Adrenal gland (tissue), 9 donors: ENCODE measurements at regions not wholly inside any gene's neighbourhood (a gene's known extent, or its start where the extent isn't known, plus 50 kb on each side); places are given as distances from the start of the nearest gene placed in this dataset.
A peak's percentile ranks its signal among the peaks of the same experiment; 100 is the strongest.
"Not testable (repeated sequence)": the region's sequence is repeated elsewhere in the genome, so short reads cannot be mapped to it uniquely, and the experiment has no call there.

Experiments used
- DNase-seq, 7 donors: peaks; one replicate each; pipeline ENCODE4 v3.0.0-alpha.2; 2019 to 2020
- H3K27ac ChIP-seq, 5 donors: fragments of 200-600 bp; sonication (generic) in 4 of 5; 1 replicate in 3 of 5; 2 replicates in 2 of 5; pipeline versions ENCODE4 v1.5.1 to v1.8.0; 2016 to 2020; ENCODE audit warnings: mild to moderate bottlenecking in 1 of 5
- H3K27me3 ChIP-seq: fragments of 200-600 bp; 2 replicates; pipeline ENCODE4 v1.8.0; 2021
- H3K36me3 ChIP-seq, 2 donors: fragments of 200-600 bp; replicated peaks in 1 of 2; 1 replicate in 1 of 2; 2 replicates in 1 of 2; pipeline versions ENCODE4 v1.5.1 to v1.8.0; 2018 to 2022
- H3K4me1 ChIP-seq, 2 donors: fragments of 200-600 bp; replicated peaks in 1 of 2; 1 replicate in 1 of 2; 2 replicates in 1 of 2; pipeline versions ENCODE4 v1.5.1 to v1.8.0; 2018 to 2021
- H3K4me3 ChIP-seq, 4 donors: fragments of 200-600 bp; sonication (generic) in 3 of 4; one replicate each; pipeline ENCODE4 v1.5.1; 2016 to 2018
- H3K9me3 ChIP-seq, 3 donors: fragments of 200-600 bp; sonication (generic) in 1 of 3; replicated peaks in 1 of 3; 1 replicate in 2 of 3; 2 replicates in 1 of 3; pipeline versions ENCODE4 v1.5.1 to v1.8.0; 2016 to 2021
- CTCF ChIP-seq, 6 experiments: fragments of 450-650 bp in 4 of 6; fragments of 200-600 bp in 2 of 6; sonication (generic) in 1 of 6; IDR thresholded peaks; 1 replicate in 5 of 6; 2 replicates in 1 of 6; pipeline versions ENCODE4 v1.5.1 to v1.8.0; 2016 to 2021; ENCODE audit warnings: antibody characterized with exemption in 6 of 6, mild to moderate bottlenecking in 2 of 6, moderate library complexity in 1 of 6
- POLR2A ChIP-seq, 2 donors: fragments of 450-650 bp; IDR thresholded peaks; one replicate each; pipeline ENCODE4 v1.6.1; 2017; ENCODE audit warnings: antibody characterized with exemption in 2 of 2, mild to moderate bottlenecking in 2 of 2, moderate library complexity in 1 of 2
- WGBS, 4 donors: extraction: QIAGEN DNeasy Blood & Tissue Kit in 2 of 4; methylation state at CpG; one replicate each; pipeline versions ENCODE4 v1.1.5 to v1.1.7; 2013 to 2017; 5-methylcytosine and 5-hydroxymethylcytosine counted together
- intact Hi-C, 2 donors: fragments of 100-400 bp; cut with DNase I; formaldehyde crosslinking; loops; one replicate each; pipeline versions ENCODE4 v1.14.1 to v1.15.0; 2022 to 2023
- donor health status: healthy with polysubstance abuse.
- donor health status: Bipolar disorder and iron deficiency.
- donor health status: DM: yes; HTN: yes; CAD: no.
- donor health status: DM: no; HTN: no; CAD: no.
- donor health status: DM: no; HTN: no; CAD: no.

GRCh38 chr2:140086964-140087363 lies 1306.8 kb upstream of the NXPH2 start:
- H3K36me3 ChIP-seq: no peaks in the 10 kb centered on the region
- H3K27ac ChIP-seq: no peak overlapping the region
- no peak for TF ChIP-seq POLR2A (IDR thresholded peaks at IDR 0.05)
- TF ChIP-seq CTCF (IDR thresholded peaks at IDR 0.05): no peak
- no peak for DNase-seq
- intact Hi-C loops: no loop called here
- no peak overlapping the region for H3K4me3 ChIP-seq
- no peaks in the 10 kb centered on the region for H3K9me3 ChIP-seq
- H3K4me1 ChIP-seq: no peaks in the 10 kb centered on the region
- H3K27me3 ChIP-seq: no peaks in the 10 kb centered on the region
- 77 to 100% (median 88%) methylated on average over 1 of the region's 1 CpG for WGBS, 4 donors

- Histone ChIP-seq H3K36me3 (no peaks in the 10 kb centered on the region), H3K27ac (no peak overlapping the region), H3K4me1 (no peaks in the 10 kb centered on the region), H3K27me3 (no peaks in the 10 kb centered on the region), H3K4me3 (no peak overlapping the region), H3K9me3 (no peaks in the 10 kb centered on the region)
- intact Hi-C loops: no loop called here
- no peak for TF ChIP-seq POLR2A (IDR thresholded peaks at IDR 0.05)
- peak in 4 of 6 experiments; percentile 14 to 35 (median 26) for TF ChIP-seq CTCF (IDR thresholded peaks at IDR 0.05)
- DNase-seq: no peak
Observed at GRCh38 chr2:140085674-140086073, 1305.5 kb upstream of the NXPH2 start.

DNA sequence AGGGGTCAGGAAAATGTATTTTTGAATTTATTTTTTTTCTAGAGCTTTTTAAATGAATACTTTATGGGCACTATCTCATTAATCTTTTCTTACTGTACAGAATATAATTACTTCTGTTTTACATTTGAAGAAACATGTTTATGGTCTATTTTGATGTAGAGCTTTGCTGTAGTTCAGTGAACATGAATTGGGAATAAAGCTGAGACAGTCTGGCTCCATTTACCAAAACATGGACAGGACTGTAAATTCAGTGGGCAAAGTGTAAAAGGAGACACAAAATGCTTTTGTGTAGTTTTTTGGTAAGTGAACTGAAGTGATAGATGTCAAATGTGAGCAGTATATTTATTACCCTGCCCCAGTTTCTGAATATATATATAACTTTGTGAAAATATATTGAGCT lies 1298.8 kb upstream of the NXPH2 start:
- intact Hi-C loops: no loop called here
- Histone ChIP-seq H3K9me3 (no peaks in the 10 kb centered on the region), H3K4me3 (no peak overlapping the region), H3K27me3 (no peaks in the 10 kb centered on the region), H3K4me1 (no peaks in the 10 kb centered on the region), H3K36me3 (no peaks in the 10 kb centered on the region), H3K27ac (no peak overlapping the region)
- DNase-seq: no peak
- no peak for TF ChIP-seq CTCF (IDR thresholded peaks at IDR 0.05)
- no peak for TF ChIP-seq POLR2A (IDR thresholded peaks at IDR 0.05)

DNA sequence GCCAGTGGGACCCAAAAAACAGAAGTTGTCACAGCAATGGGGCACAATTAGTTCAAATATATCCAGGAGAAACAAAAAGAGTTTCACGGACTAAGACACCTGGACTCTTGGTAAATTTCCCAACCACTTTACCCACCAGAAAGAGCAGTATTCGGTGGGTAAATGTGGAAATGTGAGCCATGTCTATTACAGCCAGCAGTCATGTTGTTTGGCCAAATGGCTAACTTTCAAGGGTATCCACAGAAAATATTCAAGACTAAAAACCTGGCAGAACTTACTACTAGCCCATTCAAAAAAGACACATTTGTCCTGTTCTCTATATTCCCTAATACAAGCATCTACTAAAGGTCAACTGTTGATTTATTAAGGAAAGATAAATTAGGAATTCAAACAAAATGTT lies 1296.0 kb upstream of the NXPH2 start:
- TF ChIP-seq CTCF (IDR thresholded peaks at IDR 0.05) (no peak), POLR2A (IDR thresholded peaks at IDR 0.05) (no peak)
- WGBS, 4 donors: 79 to 93% (median 87%) methylated on average over 2 of the region's 2 CpGs
- Histone ChIP-seq H3K27ac (no peak overlapping the region), H3K4me1 (no peaks in the 10 kb centered on the region), H3K9me3 (no peaks in the 10 kb centered on the region), H3K4me3 (no peak overlapping the region), H3K36me3 (no peaks in the 10 kb centered on the region), H3K27me3 (no peaks in the 10 kb centered on the region)
- DNase-seq: no peak
- intact Hi-C loops: no loop called here

DNA sequence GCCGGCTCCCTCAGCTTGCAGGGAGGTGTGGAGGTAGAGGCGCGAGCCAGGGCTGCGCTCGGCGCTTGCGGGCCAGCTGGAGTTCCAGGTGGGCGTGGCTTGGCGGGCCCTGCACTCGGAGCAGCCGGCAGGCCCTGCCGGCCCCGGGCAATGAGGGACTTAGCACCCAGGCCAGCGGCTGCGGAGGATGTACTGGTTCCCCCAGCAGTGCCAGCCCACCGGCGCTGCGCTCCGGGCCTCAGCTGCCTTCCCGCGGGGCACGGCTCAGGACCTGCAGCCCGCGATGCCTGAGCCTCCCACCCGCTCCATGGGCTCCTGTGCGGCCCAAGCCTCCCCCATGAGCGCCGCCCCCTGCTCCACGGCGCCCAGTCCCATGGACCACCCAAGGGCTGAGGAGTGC lies 1293.6 kb upstream of the NXPH2 start:
- H3K36me3 ChIP-seq, H3K4me3 ChIP-seq, H3K27ac ChIP-seq, H3K4me1 ChIP-seq, H3K9me3 ChIP-seq, H3K27me3 ChIP-seq, intact Hi-C loops, DNase-seq: not testable (repeated sequence)
- WGBS, 4 donors: 96 to 100% (median 98%) methylated on average over 6 to 30 of the region's 30 CpGs
